ENCODE measurements at regions not wholly inside any gene's neighbourhood (a gene's known extent, or its start where the extent isn't known, plus 50 kb on each side); places are given as distances from the start of the nearest gene placed in this dataset.

DNA sequence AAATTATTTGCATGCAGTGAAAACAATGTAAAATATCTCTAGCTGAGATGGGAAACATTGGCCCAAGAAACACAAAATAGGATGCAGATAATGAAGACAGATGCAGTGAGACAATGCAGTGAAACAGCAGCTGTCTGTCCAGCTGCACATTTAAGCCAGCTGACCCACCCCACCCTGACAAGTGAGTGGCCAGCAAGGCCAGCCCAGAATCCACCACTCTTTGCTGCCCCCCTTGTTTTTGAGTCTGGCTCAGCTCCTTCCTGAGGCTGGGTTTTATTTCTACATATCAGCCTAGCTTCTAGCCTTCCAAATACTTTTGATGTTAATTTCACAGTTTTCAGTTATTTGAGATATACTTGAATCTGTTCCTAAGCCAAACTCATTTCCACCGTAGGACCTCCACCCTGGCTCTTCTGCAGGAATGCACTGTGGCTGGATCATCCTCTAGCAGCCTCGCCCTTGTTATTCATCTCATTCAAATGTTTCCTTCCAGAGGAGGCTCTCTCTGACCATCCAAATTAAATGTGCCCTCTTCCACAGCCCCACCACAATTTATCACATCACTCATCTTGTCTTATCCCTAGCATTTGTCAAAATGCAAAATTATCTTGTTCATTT is 154.1 kb upstream of the POU2AF2 start:
- no peak for DNase-seq

DNA sequence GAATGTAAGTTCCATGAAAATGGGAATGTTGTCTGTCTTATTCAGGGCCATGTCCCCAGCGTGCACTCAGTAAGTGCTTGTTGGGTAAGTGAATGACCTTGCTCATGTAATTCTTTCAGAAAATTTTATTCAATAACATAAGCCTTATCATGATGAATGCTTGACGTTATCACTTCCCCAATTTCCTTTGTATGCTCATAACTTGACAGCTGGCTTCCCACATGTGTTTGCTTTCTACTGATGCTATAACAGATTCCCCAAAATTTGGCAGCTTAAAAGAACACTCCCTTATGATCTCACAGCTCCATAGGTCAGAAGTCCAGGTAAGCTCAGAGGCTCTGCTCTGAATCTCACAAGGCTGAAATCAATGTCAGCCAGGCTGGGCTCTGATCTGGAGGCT is 155.8 kb upstream of the POU2AF2 start:
- DNase-seq: no peak

DNA sequence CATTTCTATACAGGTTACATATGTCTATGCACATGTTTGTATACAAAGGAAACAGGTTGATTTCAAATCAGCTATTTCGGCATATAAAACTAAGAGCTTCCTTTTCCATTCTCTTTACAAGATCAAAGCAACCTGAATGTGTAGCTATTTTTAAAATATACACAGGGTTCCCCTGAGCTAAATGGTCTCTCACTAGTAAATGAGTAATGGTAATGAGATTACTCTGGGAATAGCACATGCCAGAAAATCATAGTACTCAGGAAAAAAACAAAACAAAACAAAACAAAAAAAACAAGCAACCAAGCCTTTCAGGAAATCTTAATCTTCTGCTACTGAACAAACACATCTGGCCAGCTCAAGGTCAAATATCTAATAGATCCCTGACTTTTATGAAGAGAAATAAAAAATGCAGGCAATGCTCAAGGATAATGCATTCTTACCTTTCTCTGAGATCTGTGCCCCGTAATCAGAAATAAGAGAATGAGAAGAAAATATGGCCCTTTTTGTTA is 156.6 kb upstream of the POU2AF2 start:
- no peak for DNase-seq

DNA sequence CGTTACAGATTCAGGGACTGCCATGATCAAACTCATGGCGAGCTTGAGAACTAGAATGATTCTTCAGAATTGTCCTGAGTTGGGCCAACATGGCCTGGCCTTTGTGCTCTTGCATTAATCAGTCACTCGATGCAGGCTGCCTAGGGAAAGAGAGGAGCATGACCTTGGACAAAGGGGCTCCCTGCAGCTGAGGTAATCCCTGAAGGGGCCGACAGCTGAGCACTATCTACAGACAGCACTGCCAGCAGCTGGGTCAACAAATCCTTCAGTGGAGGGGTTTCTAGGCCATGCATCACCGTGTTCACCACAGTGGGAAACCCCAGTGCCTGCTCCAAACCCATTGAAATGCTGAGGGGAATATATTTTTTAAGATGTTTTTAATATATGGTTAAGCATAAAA is 159.5 kb upstream of the POU2AF2 start:
- peak; percentile 30 for DNase-seq

DNA sequence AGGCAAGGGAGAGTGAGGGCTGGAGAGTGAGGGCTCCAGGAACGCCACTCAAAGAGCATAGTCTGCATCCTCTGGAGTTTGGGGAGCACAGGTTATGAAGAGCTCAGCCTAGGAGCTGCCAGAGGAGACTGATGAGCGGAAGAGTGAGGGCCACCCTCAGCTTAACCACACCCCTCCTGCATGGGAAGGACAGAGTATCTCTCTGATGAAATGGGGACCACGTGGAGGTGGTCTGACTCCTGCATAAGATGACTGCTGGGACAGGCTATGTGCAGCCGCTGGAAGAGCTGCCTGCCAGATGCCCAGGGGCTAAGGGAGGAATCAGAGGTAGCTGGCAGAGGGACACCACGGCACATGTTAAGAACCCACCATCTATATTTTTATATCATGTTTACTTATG is 162.9 kb upstream of the POU2AF2 start:
- no peak for DNase-seq

DNA sequence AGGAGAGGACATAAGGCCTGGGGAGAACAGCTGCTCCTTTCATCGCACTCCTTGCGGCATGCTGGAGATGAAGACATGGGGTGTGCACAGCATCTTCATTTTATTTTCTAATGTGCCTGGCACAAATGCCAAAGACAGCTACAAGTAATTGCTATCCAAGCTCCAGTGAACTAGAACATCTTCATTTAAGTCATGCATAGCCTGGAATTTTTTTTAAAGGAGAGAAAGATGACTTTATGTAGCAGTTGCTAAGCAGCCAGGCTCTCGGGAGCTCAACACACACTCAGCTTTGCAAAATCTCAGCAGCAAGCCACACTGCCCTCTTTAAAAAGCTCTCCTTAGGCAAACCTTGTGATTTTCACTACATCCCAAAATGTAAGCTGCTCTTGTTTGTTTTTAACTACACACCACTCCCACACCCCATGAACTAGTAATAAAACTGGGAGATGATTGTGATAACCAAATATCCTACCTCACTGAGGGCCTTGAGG is 164.5 kb upstream of the POU2AF2 start:
- DNase-seq: peak; percentile 56

DNA sequence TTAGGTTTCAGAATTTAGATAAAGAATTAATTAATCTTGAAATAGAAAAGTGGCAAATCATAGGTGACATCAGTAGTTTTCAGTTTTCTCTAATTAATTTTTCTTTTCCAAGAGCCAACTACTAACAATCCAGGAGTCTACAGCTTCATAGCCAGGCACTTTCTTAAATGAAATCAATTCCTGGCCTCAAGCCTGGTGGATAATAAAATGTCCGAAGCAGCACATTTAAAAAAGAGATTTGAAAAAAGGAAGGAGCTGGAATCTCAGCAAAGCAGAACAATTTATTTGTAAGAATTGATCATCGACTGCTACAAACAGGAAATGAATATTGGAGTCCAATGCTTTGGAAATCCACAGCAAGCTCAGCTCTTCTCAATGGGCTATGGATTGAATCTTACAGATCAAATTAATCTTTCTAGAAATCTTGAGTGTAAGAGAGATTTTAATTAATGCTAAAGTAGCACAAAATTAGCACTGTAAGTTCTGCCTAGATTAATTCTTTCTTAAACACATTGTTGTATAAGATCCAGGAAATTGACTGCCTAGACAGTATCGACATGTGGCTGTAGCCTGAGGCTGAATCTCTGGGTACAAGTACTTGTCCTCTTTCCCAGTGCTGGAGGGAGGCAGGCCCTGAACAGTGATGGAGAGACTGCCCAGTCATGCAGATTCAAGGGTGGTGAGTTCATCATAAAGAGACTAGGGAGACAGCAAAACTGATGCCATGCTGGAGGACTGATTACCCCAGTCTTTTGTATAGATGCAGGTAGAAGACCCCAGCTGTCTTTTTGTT is 167.8 kb upstream of the POU2AF2 start:
- no peak for DNase-seq

DNA sequence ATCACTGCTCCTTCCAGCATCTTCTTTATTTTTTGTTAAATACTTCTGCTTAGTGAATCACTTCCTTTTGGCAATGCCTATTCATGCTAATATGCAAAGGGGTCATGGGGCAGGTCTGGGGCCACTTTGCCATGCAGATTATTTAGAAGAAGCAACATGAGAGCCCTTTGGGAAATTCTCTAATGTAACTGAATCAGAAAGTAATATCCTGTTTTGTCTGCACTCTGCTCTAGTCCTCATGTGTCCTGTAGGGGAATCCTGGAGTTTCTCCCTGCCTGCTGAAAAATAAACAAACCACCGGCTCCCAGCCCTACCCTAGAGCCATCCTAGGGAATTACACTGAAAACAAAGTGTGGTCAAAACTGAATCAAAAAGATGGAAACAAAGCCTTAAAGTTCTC is 176.5 kb upstream of the POU2AF2 start:
- no peak for DNase-seq

DNA sequence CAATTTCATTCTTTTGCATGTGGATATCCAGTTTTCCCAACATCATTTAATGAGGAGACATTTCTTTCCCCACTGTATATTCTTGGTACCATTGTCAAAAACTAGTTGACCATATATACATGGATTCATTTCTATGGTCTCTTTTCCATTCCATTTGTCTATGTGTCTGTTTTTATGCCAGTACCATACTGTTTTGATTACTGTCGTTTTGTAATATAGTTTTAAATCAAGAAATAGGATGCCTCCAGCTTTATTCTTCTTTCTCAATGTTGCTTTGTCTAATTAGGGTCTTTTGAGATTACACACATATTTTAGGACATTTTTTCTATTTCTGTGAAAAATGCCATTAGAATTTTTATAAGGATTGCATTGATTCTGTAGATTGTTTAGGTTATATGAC is 177.5 kb upstream of the POU2AF2 start:
- no peak for DNase-seq

DNA sequence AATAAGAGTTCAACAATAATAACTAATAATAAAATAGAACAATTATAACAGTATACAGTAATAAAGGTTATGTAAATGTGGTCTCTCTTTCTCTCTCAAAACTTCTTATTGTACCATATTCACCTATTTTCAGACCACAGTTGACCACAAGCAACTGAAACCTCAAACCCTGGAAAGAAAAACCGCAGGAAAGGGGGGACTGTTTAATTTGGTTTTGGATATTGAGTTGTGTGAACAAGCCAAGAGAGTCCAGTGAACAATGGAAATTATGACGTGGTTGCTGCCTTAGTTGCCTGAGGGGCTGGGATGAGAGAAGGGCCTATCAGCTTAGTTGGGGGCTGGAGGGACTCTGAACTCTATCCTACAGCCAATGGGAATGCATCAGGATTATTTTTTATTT is 178.7 kb upstream of the POU2AF2 start:
- no peak for DNase-seq

DNA sequence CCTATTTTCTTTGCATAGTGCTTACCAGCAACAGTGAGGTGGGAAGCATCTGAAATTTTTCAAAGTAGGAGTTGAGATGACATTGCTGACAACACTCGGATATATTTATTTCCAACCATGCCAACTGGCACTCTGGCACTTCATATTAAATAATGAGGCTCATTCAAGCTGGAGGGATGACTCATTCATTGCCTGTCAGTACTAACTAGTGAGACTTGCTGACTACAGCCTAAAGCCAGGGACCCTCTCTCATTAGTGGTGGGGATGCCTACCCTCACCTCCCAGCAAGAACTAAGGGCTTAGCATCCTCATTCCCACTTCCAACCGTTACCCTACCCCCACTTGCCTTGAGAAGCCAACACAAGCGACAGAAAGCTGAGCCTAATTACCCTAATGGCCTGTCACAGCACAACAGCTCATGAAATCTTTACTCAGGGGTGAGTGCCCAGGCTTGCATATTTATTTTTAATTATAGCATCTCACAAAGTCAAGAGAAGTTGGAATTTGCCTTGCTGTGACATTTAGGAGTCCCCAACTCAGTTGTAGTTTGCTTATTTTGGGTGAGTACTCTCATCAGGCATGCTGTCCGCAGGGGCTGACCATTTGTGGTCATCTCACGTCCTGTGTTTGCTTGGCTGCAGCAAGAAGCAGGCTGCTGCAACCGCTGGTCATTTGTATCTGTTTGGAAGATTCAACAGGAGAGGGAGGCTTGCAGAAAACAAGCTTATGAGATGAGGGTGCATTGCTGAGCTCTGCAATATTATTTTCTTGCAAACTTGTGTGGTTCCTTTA is 181.6 kb upstream of the POU2AF2 start:
- no peak for DNase-seq

DNA sequence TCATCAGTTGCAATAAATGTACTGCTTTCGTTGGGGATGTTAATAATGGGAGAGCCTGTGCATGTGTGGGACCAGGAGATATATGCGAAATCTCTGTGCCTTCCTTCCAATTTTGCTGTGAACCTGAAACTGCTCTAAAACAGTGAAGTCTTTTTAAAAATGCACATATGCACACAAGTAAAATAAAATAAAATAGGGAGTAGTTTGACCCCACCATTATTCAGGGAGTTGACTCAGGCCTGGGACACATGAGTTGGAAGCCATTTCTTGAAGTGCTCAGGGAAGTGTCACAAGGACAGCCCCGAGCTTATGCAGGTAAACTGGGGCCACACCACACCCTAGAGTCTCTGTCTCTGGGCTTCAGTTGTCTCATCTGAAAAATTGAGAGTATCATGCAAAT is 183.1 kb upstream of the POU2AF2 start:
- DNase-seq: no peak

DNA sequence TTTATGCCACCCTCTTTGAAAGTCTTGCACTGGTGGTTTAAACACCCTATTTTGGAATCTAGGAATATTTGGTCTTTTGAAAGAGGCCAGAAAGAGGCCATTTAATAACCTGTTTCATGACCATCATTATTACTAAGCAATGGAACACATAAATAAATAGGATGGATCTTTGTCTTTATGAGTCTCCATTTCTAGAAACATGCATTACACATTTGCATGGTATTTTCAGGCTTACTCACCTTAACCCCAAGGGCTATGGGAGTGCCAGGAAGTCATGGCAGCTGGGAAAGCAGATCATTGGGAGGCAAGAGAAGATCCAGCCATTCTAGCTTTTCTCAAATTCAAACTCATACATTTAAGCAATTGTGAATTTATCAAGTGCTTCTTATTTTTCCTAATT is 185.8 kb upstream of the POU2AF2 start:
- DNase-seq: no peak

DNA sequence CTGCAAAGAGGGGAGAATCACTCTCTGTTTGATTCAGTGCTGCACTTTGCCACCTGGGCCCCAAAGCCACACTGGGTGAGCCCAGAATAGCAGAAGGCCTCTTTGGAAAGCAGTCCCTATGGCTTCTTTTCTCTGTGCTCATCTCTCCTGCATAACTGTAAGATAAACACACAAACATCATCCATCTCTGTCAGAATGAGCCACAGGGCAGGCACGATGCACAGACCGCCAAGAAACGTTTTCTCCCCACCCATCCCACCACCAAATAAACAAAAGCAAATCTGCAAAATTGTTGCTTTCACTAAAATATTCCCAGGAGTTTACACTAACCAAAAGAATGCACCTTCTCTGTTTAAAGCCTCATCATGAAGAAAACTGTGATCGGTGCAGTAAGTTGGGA is 196.4 kb upstream of the POU2AF2 start:
- DNase-seq: no peak

DNA sequence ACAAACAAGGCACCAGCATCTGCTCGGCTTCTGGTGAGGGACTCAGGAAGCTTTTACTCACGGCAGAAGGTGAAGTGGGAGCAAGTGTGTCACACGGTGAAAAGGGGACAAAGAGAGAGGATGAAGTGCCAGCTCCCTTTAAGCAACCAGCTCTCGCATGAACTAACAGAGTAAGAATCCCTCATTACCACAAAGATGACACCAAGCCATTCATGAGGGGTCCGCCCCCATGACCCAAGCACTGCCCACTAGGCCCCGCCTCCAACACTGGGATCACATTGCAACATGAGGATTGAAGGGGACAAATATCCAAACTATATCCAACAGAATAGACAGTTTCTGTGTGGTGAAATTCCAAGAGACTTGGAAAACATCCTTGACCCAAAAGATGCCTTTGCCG is 198.2 kb upstream of the POU2AF2 start:
- DNase-seq: no peak

DNA sequence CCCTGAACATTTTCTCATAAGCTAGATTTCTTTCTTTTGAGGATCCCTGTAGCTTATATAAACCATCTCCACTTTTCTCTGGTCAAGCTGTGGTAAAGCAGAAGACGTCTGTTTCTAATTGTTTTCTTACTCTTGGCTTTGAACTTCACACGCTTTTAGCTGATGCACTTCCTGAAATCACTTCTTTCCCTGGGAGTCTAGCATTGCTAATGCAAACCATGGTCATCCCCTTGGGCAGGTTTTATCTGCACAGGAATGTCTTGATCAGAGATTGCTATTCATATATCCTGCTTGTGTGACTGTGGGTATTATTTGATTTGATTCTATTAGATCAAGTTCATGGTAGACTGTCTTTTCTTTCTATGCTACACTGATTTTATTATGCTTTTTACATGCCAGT is 199.2 kb upstream of the POU2AF2 start:
- no peak for DNase-seq

DNA sequence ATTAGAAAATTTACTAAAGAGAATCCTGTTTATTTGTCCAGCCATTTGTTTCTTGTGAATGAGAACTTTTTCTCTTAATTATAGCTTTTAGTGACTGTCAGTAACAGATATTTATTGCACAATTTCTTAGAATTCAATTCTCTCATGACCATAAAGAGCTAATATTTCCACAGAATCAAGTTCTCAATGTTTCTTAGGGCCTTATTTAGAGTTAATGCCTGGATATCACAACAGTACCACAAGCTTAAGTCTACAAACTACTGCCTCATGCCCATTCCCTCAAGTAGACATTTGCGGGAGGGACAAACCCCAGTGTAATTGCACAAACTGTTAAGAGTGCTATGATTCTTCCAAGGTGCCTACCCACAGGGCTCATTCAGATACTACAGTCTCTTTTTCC is 199.7 kb upstream of the POU2AF2 start:
- DNase-seq: no peak

DNA sequence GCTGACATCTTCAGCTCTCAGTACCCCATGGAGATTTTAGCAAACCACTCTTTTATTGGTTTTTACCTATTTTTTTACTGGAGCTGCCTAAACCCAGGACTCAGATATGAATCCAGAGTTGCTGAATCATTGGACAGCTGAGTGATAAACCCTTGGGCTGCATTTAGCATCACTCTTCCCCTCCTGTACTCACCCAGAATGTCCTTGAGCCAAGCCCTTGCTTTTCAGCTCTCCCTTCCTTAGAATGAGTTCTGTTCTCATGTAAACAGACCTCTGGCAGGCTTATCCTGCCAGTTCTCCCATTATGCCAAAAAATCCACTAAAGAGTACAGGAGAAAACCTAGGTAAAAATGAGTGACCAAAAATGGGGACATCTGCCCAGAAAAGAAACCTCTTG is 200.1 kb upstream of the POU2AF2 start:
- no peak for DNase-seq

DNA sequence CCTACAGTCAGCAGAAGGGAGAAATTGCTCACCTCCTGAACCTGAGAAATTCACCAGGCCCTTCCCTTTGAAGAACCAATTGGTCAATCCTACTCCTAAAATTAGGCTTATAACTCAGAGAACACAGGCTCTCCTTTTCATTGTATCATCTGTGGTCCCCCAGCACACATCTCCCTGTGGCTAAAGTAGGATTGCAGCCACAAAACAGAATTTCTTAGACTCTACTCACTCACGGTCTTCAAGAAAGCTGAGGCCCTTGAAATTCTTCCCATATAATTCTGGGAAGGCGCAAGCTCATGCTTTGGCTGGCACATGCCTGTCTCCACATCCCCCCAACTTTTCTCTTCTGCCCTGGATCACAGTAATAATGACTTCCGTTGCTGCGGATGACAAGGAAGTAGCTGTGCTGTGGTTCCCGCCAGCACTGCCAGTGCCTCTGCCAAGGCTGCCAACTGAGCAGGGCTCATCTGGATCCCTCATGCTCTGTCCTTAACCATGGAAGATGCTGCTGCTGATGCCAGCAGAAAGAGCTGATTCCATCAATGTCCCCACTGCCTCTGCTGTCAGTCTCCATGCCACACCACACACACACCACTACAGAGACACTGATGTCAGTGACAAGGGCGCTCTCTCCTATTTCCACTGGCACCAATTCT is 200.6 kb upstream of the POU2AF2 start:
- no peak for DNase-seq

DNA sequence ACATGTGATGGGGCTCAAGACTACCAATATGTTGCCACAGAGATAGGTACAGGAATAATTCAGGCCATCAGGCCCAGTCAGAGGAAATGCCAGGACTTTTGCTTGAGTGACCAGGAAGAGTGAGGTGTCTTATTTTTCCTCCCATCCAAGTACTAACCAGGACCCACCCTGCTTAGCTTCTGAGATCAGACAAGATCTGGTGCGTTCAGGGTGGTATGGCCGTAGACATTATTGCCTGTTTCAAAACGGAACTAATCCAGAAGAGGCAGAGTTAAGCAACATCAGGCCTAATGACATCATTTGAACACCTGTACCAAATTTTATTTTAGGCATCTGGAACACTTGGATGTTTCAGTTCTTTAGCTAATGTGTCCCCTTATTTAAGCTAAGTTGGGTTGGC is 205.5 kb upstream of the POU2AF2 start:
- no peak for DNase-seq

DNA sequence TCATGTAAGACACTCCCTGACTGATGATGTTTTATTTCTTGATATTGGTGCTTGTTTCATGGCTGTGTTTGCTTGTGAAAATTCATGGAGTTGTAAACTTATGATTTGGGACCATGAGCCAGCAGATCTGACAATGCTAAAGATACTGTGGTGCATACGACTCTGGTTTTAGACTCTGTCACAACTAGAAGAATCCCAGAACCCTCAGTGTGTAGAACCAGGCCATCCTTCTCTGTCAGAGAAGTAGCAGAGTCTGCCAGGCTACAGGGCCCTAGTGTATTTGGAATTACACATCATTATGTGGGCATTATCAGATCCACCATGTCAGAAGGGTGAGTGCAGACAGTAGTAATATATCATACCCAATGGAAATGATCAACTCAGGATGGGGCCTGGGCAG is 209.8 kb upstream of the POU2AF2 start:
- DNase-seq: no peak

DNA sequence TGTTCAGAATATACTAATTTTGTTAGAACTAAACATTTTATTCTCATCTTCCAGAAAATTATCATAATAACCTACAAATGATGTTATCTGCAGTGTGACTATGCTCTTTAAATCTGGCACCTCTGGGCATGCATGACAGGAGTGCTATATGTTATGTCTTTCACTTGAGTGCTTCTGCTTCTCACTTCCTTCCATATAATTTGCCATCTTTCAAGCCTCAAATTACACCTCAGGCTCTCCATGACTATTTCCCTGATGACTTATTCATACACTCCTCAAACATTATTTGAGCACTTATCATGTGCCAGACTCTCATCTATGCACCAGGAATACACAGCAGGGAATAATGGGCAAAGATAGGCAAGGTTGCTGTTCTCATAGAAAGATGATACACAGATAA is 219.3 kb upstream of the POU2AF2 start:
- no peak for DNase-seq

DNA sequence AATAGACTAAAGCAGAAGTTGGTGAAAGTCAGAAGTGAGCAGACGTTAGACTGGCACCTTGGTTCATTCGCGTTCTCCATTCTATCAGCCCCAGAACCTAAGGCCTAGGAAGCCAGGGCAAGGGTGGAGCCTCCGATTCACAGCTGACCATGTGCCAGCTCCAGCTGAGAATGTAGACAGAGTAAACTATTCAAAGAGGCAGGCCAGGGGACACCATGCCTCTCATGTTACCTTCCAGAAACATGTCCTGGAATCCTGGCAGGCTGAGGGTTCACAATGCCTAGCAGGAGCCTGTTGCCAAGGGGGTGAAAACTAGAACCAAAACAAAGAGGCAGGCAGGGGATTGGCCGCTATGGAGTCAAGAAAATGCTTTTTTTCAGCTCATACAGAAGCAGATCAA is 224.4 kb upstream of the POU2AF2 start:
- DNase-seq: no peak
